ENCODE measurements at regions not wholly inside any gene's neighbourhood (a gene's known extent, or its start where the extent isn't known, plus 50 kb on each side); places are given as distances from the start of the nearest gene placed in this dataset.

- no peak for TF ChIP-seq CTCF (IDR thresholded peaks at IDR 0.05 in 8 of 11, conservative IDR thresholded peaks at IDR 0.05 in 3 of 11)
- no peak for TF ChIP-seq POLR2A (IDR thresholded peaks at IDR 0.05)
- no peak for TF ChIP-seq POLR2AphosphoS5 (IDR thresholded peaks at IDR 0.05)
Measured at GRCh38 chr12:118472940-118473339, 96.6 kb downstream of the SUDS3 start.

Data from spleen (tissue), 7 donors.